ENCODE measurements at regions not wholly inside any gene's neighbourhood (a gene's known extent, or its start where the extent isn't known, plus 50 kb on each side); places are given as distances from the start of the nearest gene placed in this dataset.
"Not testable (repeated sequence)": the region's sequence is repeated elsewhere in the genome, so short reads cannot be mapped to it uniquely, and the experiment has no call there.

- peaks cover 2% of the 10 kb centered on the region for H3K9me3 Mint-ChIP-seq
- H3K27ac Mint-ChIP-seq = no peak overlapping the region
- no peaks in the 10 kb centered on the region for H3K4me1 Mint-ChIP-seq
- ATAC-seq = no peak
- no peaks in the 10 kb centered on the region for H3K27me3 Mint-ChIP-seq
- H3K36me3 Mint-ChIP-seq = no peaks in the 10 kb centered on the region
- no peak overlapping the region for H3K4me3 Mint-ChIP-seq
Measured at GRCh38 chr7:68688416-68689086, 909.7 kb upstream of the AUTS2 start.

- Mint-ChIP-seq H3K4me1 (no peaks in the 10 kb centered on the region), H3K27me3 (no peaks in the 10 kb centered on the region), H3K9me3 (peaks cover 2% of the 10 kb centered on the region), H3K27ac (no peak overlapping the region), H3K36me3 (no peaks in the 10 kb centered on the region), H3K4me3 (no peak overlapping the region)
- no peak for ATAC-seq
Measured at GRCh38 chr7:68689087-68689433, 909.2 kb upstream of the AUTS2 start.

GRCh38 chr7:68691261-68692216, 906.7 kb upstream of the AUTS2 start:
- H3K27me3 Mint-ChIP-seq = no peaks in the 10 kb centered on the region
- H3K4me1 Mint-ChIP-seq = no peaks in the 10 kb centered on the region
- no peaks in the 10 kb centered on the region for H3K36me3 Mint-ChIP-seq
- no peak overlapping the region for H3K4me3 Mint-ChIP-seq
- no peak for ATAC-seq
- H3K27ac Mint-ChIP-seq = no peak overlapping the region
- peaks cover 9% of the 10 kb centered on the region for H3K9me3 Mint-ChIP-seq

GRCh38 chr7:68692511-68692910, 905.8 kb upstream of the AUTS2 start:
- peaks cover 9% of the 10 kb centered on the region for H3K9me3 Mint-ChIP-seq
- no peaks in the 10 kb centered on the region for H3K4me1 Mint-ChIP-seq
- H3K36me3 Mint-ChIP-seq = no peaks in the 10 kb centered on the region
- H3K27ac Mint-ChIP-seq = no peak overlapping the region
- ATAC-seq = no peak
- H3K27me3 Mint-ChIP-seq = no peaks in the 10 kb centered on the region
- no peak overlapping the region for H3K4me3 Mint-ChIP-seq

- H3K27ac Mint-ChIP-seq = no peak overlapping the region
- H3K36me3 Mint-ChIP-seq = no peaks in the 10 kb centered on the region
- peaks cover 9% of the 10 kb centered on the region for H3K9me3 Mint-ChIP-seq
- ATAC-seq = no peak
- no peak overlapping the region for H3K4me3 Mint-ChIP-seq
- H3K27me3 Mint-ChIP-seq = no peaks in the 10 kb centered on the region
- H3K4me1 Mint-ChIP-seq = no peaks in the 10 kb centered on the region
Measured at GRCh38 chr7:68694656-68695055, 903.6 kb upstream of the AUTS2 start.

- H3K27me3 Mint-ChIP-seq = no peaks in the 10 kb centered on the region
- no peak overlapping the region for H3K4me3 Mint-ChIP-seq
- H3K36me3 Mint-ChIP-seq = no peaks in the 10 kb centered on the region
- ATAC-seq = no peak
- no peaks in the 10 kb centered on the region for H3K4me1 Mint-ChIP-seq
- no peak overlapping the region for H3K27ac Mint-ChIP-seq
- peaks cover 7% of the 10 kb centered on the region for H3K9me3 Mint-ChIP-seq
Measured at GRCh38 chr7:68697796-68698280, 900.4 kb upstream of the AUTS2 start.

- H3K36me3 Mint-ChIP-seq = no peaks in the 10 kb centered on the region
- no peak overlapping the region for H3K4me3 Mint-ChIP-seq
- ATAC-seq = no peak
- no peaks in the 10 kb centered on the region for H3K27me3 Mint-ChIP-seq
- no peaks in the 10 kb centered on the region for H3K4me1 Mint-ChIP-seq
- H3K27ac Mint-ChIP-seq = no peak overlapping the region
- peaks cover 10% of the 10 kb centered on the region for H3K9me3 Mint-ChIP-seq
Measured at GRCh38 chr7:68699090-68699711, 899.1 kb upstream of the AUTS2 start.

- H3K36me3 Mint-ChIP-seq = no peaks in the 10 kb centered on the region
- peaks cover 8% of the 10 kb centered on the region for H3K9me3 Mint-ChIP-seq
- H3K4me1 Mint-ChIP-seq = no peaks in the 10 kb centered on the region
- no peak overlapping the region for H3K4me3 Mint-ChIP-seq
- no peak overlapping the region for H3K27ac Mint-ChIP-seq
- H3K27me3 Mint-ChIP-seq = no peaks in the 10 kb centered on the region
- ATAC-seq = no peak
Measured at GRCh38 chr7:68700414-68700813, 897.9 kb upstream of the AUTS2 start.

GRCh38 chr7:68706291-68706690, 892.0 kb upstream of the AUTS2 start:
- Mint-ChIP-seq H3K27ac (no peak overlapping the region), H3K4me1 (no peaks in the 10 kb centered on the region), H3K9me3 (peaks cover 5% of the 10 kb centered on the region), H3K27me3 (no peaks in the 10 kb centered on the region), H3K36me3 (no peaks in the 10 kb centered on the region), H3K4me3 (no peak overlapping the region)
- ATAC-seq = no peak

GRCh38 chr7:68707159-68707558, 891.1 kb upstream of the AUTS2 start:
- Mint-ChIP-seq H3K9me3 (peaks cover 5% of the 10 kb centered on the region), H3K27me3 (no peaks in the 10 kb centered on the region), H3K27ac (no peak overlapping the region), H3K4me3 (no peak overlapping the region), H3K36me3 (no peaks in the 10 kb centered on the region), H3K4me1 (no peaks in the 10 kb centered on the region)
- ATAC-seq = no peak

- Mint-ChIP-seq H3K27me3 (no peaks in the 10 kb centered on the region), H3K4me1 (no peaks in the 10 kb centered on the region), H3K27ac (no peak overlapping the region), H3K4me3 (no peak overlapping the region), H3K36me3 (no peaks in the 10 kb centered on the region), H3K9me3 (peaks cover 5% of the 10 kb centered on the region)
- ATAC-seq = no peak
Measured at GRCh38 chr7:68707958-68708357, 890.3 kb upstream of the AUTS2 start.

GRCh38 chr7:68712956-68713495, 885.2 kb upstream of the AUTS2 start:
- no peaks in the 10 kb centered on the region for H3K36me3 Mint-ChIP-seq
- H3K27me3 Mint-ChIP-seq = no peaks in the 10 kb centered on the region
- H3K4me3 Mint-ChIP-seq = no peak overlapping the region
- no peaks in the 10 kb centered on the region for H3K4me1 Mint-ChIP-seq
- H3K9me3 Mint-ChIP-seq = no peaks in the 10 kb centered on the region
- no peak overlapping the region for H3K27ac Mint-ChIP-seq
- no peak for ATAC-seq

GRCh38 chr7:68714135-68714534, 884.1 kb upstream of the AUTS2 start:
- H3K4me1 Mint-ChIP-seq, H3K27me3 Mint-ChIP-seq, H3K9me3 Mint-ChIP-seq, ATAC-seq, H3K4me3 Mint-ChIP-seq, H3K36me3 Mint-ChIP-seq, H3K27ac Mint-ChIP-seq: not testable (repeated sequence)

- no peaks in the 10 kb centered on the region for H3K36me3 Mint-ChIP-seq
- no peaks in the 10 kb centered on the region for H3K27me3 Mint-ChIP-seq
- no peak for ATAC-seq
- H3K4me1 Mint-ChIP-seq = no peaks in the 10 kb centered on the region
- H3K9me3 Mint-ChIP-seq = no peaks in the 10 kb centered on the region
- H3K4me3 Mint-ChIP-seq = no peak overlapping the region
- H3K27ac Mint-ChIP-seq = no peak overlapping the region
Measured at GRCh38 chr7:68715907-68716306, 882.4 kb upstream of the AUTS2 start.

- no peaks in the 10 kb centered on the region for H3K4me1 Mint-ChIP-seq
- ATAC-seq = no peak
- H3K4me3 Mint-ChIP-seq = no peak overlapping the region
- H3K27ac Mint-ChIP-seq = no peak overlapping the region
- H3K36me3 Mint-ChIP-seq = no peaks in the 10 kb centered on the region
- no peaks in the 10 kb centered on the region for H3K27me3 Mint-ChIP-seq
- no peaks in the 10 kb centered on the region for H3K9me3 Mint-ChIP-seq
Measured at GRCh38 chr7:68717176-68717575, 881.1 kb upstream of the AUTS2 start.

Measured in stimulated activated memory B cell treated with anti-CD40 and anti-IgM and Interleukin-4, amounts not matched to agents 10 μg/mL and 1 μg/mL and 100 μg/mL, for 72 hours (primary cell).